ENCODE measurements at regions not wholly inside any gene's neighbourhood (a gene's known extent, or its start where the extent isn't known, plus 50 kb on each side); places are given as distances from the start of the nearest gene placed in this dataset.

DNA sequence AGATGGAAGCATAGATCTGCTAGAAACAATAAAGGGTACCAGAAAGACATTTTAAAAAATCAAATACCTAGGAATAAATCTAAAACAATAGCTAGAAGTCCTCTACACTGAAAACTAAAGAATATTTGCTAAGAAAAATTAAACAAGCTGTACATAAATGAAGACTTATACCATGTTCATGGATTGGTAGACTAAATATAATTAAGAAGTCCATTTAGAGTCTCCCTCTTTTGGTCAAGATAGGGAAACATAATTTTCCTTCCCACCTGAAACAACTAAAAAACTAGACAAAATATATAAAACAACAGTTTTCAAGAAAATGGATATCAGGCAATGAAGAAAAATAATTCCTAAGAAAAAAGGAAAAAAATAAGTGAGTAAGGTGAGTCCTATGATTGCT, 120.0 kb upstream of the TAB2 start:
- Mint-ChIP-seq H3K27ac (ENCODE audit: unreplicated experiment) (no peak overlapping the region), H3K9me3 (ENCODE audit: low read depth) (peaks cover 20% of the 10 kb centered on the region), H3K4me3 (ENCODE audit: unreplicated experiment) (no peak overlapping the region), H3K27me3 (ENCODE audit: low read depth) (no peaks in the 10 kb centered on the region), H3K36me3 (ENCODE audit: low read depth) (no peaks in the 10 kb centered on the region), H3K4me1 (ENCODE audit: low read depth) (peaks cover 5% of the 10 kb centered on the region)
- no peak for DNase-seq (ENCODE audit: low spot score)
- TF ChIP-seq, protein P1, sequence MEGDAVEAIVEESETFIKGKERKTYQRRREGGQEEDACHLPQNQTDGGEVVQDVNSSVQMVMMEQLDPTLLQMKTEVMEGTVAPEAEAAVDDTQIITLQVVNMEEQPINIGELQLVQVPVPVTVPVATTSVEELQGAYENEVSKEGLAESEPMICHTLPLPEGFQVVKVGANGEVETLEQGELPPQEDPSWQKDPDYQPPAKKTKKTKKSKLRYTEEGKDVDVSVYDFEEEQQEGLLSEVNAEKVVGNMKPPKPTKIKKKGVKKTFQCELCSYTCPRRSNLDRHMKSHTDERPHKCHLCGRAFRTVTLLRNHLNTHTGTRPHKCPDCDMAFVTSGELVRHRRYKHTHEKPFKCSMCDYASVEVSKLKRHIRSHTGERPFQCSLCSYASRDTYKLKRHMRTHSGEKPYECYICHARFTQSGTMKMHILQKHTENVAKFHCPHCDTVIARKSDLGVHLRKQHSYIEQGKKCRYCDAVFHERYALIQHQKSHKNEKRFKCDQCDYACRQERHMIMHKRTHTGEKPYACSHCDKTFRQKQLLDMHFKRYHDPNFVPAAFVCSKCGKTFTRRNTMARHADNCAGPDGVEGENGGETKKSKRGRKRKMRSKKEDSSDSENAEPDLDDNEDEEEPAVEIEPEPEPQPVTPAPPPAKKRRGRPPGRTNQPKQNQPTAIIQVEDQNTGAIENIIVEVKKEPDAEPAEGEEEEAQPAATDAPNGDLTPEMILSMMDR (IDR thresholded peaks at IDR 0.05), result peak; percentile 33

DNA sequence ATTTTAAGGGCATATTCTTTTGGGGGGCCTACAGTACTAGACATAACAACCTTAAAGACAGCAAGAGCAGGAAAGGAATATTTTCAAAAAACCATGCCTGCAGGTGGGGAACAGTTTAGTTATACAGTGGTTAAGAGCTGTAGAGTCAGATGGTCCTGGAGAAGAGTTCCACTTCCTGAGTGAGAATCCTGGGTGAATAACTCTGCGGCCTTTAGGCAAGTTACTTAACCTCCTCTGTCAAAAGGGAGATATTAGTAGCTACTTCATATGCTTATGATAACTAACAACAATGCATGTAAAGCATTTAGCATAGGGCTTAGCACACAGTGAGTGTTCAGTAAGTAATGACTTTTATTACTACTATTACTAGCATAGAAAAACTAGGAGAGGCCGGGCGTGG, 119.2 kb upstream of the TAB2 start:
- TF ChIP-seq, protein P1 (IDR thresholded peaks at IDR 0.05), result no peak
- no peak for DNase-seq (ENCODE audit: low spot score)
- no peaks in the 10 kb centered on the region for H3K36me3 Mint-ChIP-seq (ENCODE audit: low read depth)
- H3K27ac Mint-ChIP-seq (ENCODE audit: unreplicated experiment), result no peak overlapping the region
- peaks cover 5% of the 10 kb centered on the region for H3K4me1 Mint-ChIP-seq (ENCODE audit: low read depth)
- H3K4me3 Mint-ChIP-seq (ENCODE audit: unreplicated experiment), result no peak overlapping the region
- no peaks in the 10 kb centered on the region for H3K27me3 Mint-ChIP-seq (ENCODE audit: low read depth)
- peaks cover 20% of the 10 kb centered on the region for H3K9me3 Mint-ChIP-seq (ENCODE audit: low read depth)

DNA sequence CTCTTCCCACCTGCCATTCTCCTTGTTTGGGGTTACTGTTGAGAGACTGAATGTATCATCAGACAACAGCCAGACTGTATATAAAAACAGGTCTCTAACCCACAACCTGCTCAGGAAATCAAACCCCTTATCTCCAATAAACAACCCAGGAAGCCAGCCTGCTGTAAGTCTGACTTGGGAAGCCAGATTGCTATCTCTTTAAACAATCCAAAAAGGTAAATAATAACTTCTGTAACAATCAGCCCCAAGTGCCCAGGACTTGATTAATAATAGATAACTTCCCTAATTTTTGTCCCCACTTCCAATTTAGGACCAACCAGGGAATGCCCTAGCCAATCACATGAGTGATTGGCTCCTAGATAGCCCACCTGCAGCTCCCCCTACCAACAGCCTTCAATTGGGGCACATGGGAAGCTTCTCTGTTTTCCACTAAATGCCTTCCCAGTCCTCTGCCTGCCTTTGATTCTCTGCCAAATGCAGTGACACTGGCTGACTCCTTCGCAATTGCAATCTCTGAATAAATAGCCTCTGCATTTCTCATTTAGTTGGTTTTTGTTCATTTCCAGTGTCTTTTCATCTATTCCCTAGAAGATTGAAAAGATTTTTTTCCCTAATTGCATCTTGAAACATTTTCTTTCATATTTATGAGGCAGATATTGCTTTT, 117.1 kb upstream of the TAB2 start:
- no peak overlapping the region for H3K27ac Mint-ChIP-seq (ENCODE audit: unreplicated experiment)
- no peak overlapping the region for H3K4me3 Mint-ChIP-seq (ENCODE audit: unreplicated experiment)
- TF ChIP-seq, protein P1 (IDR thresholded peaks at IDR 0.05), result no peak
- DNase-seq (ENCODE audit: low spot score), result no peak
- H3K36me3 Mint-ChIP-seq (ENCODE audit: low read depth), result no peaks in the 10 kb centered on the region
- no peaks in the 10 kb centered on the region for H3K27me3 Mint-ChIP-seq (ENCODE audit: low read depth)
- H3K4me1 Mint-ChIP-seq (ENCODE audit: low read depth), result peaks cover 5% of the 10 kb centered on the region
- H3K9me3 Mint-ChIP-seq (ENCODE audit: low read depth), result peaks cover 20% of the 10 kb centered on the region

DNA sequence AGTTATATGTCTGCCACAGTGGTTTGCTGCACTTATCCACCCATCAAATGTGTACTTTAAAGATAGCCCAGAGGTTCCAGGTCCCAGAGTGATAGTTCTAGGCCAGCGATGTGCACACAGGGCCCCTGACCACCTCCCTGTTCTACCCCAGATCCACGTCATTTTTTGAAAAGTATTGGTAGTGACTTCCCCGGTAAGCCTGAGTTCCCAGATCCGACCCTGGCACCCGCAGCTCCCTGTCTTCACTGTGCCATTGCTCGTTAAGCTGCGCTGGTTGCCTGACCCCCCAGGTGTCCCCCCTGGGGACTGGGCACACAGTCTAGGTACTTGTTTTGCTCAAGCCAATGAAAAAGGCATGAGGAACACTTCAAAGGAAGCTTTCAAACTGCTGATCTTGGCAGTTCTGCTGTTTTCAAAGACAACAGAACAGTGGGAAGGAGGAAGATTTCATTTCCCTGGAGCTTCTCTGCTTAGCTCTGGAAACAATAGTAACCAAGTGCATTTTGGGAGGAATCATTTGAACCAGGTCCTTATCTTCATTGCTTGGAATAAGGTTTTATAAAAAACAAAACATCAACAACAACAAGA, 116.3 kb upstream of the TAB2 start:
- H3K27ac Mint-ChIP-seq (ENCODE audit: unreplicated experiment), result no peak overlapping the region
- H3K36me3 Mint-ChIP-seq (ENCODE audit: low read depth), result no peaks in the 10 kb centered on the region
- TF ChIP-seq, protein P1 (IDR thresholded peaks at IDR 0.05), result no peak

DNA sequence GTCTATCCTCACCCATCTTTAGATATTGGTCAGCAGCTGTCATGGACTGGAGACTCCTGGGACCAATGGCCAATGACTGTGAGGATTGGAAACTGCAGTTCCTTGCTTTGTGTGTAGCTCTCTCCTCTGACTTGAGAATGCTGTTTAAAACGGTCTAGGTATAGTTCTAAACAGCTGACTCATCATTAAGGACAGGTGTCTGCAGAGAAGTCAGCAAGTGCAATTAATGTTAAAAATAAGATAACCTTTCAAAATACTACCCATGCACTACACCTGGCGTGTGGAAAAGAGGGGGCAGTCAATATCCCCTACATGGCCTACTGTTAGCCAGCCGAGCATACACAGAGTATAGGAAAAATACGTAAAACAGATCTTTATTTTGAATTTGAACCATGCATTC, 115.4 kb upstream of the TAB2 start:
- no peak for DNase-seq (ENCODE audit: low spot score)
- H3K27me3 Mint-ChIP-seq (ENCODE audit: low read depth), result no peaks in the 10 kb centered on the region
- peaks cover 13% of the 10 kb centered on the region for H3K9me3 Mint-ChIP-seq (ENCODE audit: low read depth)
- H3K36me3 Mint-ChIP-seq (ENCODE audit: low read depth), result no peaks in the 10 kb centered on the region
- H3K27ac Mint-ChIP-seq (ENCODE audit: unreplicated experiment), result no peak overlapping the region
- no peak overlapping the region for H3K4me3 Mint-ChIP-seq (ENCODE audit: unreplicated experiment)
- peaks cover 5% of the 10 kb centered on the region for H3K4me1 Mint-ChIP-seq (ENCODE audit: low read depth)
- TF ChIP-seq, protein P1 (IDR thresholded peaks at IDR 0.05), result no peak

More for the DNA sequence above, 116.3 kb upstream of the TAB2 start:
- no peak for DNase-seq (ENCODE audit: low spot score)
- peaks cover 20% of the 10 kb centered on the region for H3K9me3 Mint-ChIP-seq (ENCODE audit: low read depth)
- H3K4me1 Mint-ChIP-seq (ENCODE audit: low read depth), result peaks cover 5% of the 10 kb centered on the region
- no peaks in the 10 kb centered on the region for H3K27me3 Mint-ChIP-seq (ENCODE audit: low read depth)
- no peak overlapping the region for H3K4me3 Mint-ChIP-seq (ENCODE audit: unreplicated experiment)
